HFFc6 (cell line): ENCODE measurements at regions not wholly inside any gene's neighbourhood (a gene's known extent, or its start where the extent isn't known, plus 50 kb on each side); places are given as distances from the start of the nearest gene placed in this dataset.

Experiments used
- DNase-seq: peaks from one replicate; pipeline ENCODE4 v3.0.0-alpha.2; 2018
- H3K27ac Mint-ChIP-seq: 2 replicates; pipeline ENCODE4 v1.8.0; 2020; ENCODE audit warnings: mild to moderate bottlenecking, mixed read lengths
- H3K27me3 Mint-ChIP-seq: 2 replicates; pipeline ENCODE4 v1.8.0; 2021; ENCODE audit warnings: mild to moderate bottlenecking, moderate library complexity, mixed read lengths; ENCODE audit not compliant: insufficient read depth
- H3K36me3 Mint-ChIP-seq: 2 replicates; pipeline ENCODE4 v1.8.0; 2021; ENCODE audit warnings: low read depth, mixed read lengths
- H3K4me1 Mint-ChIP-seq: 2 replicates; pipeline ENCODE4 v1.8.0; 2020; ENCODE audit warnings: low read depth, mixed read lengths
- H3K4me3 Mint-ChIP-seq: 2 replicates; pipeline ENCODE4 v1.8.0; 2020; ENCODE audit warnings: mild to moderate bottlenecking, moderate library complexity, mixed read lengths
- H3K9me3 Mint-ChIP-seq: 2 replicates; pipeline ENCODE4 v1.8.0; 2020; ENCODE audit warnings: mild to moderate bottlenecking, mixed read lengths
- TF ChIP-seq, protein P1 (sequence below): fragments of 200-600 bp; sonication (generic); IDR thresholded peaks from 2 replicates; pipeline ENCODE4 v1.5.0; 2021; ENCODE audit warnings: antibody characterized with exemption, mild to moderate bottlenecking

DNA sequence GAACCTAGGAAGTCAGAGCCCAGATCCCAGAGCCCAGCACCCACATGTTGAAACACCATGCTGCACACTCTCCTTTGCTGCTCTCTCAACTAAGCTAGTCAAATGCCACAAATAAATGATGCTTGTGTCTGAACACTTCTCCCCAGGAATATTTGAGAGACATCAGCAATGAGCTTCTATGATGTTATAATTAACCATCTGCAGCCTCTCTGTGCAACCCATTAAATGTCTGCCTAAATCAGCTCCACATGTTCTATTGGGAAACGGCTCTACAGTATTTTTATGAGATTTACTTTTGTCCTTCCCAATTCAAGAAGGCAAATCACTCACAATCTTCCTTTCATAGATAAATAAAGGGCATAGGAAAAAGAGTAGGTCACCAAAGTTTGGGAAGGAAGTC lies 266.8 kb upstream of the PARD3B start:
- Mint-ChIP-seq H3K27ac (no peak overlapping the region), H3K9me3 (no peaks in the 10 kb centered on the region), H3K4me1 (no peaks in the 10 kb centered on the region), H3K27me3 (peaks cover 10% of the 10 kb centered on the region), H3K36me3 (no peaks in the 10 kb centered on the region), H3K4me3 (no peak overlapping the region)
- DNase-seq, result no peak
- TF ChIP-seq, protein P1, sequence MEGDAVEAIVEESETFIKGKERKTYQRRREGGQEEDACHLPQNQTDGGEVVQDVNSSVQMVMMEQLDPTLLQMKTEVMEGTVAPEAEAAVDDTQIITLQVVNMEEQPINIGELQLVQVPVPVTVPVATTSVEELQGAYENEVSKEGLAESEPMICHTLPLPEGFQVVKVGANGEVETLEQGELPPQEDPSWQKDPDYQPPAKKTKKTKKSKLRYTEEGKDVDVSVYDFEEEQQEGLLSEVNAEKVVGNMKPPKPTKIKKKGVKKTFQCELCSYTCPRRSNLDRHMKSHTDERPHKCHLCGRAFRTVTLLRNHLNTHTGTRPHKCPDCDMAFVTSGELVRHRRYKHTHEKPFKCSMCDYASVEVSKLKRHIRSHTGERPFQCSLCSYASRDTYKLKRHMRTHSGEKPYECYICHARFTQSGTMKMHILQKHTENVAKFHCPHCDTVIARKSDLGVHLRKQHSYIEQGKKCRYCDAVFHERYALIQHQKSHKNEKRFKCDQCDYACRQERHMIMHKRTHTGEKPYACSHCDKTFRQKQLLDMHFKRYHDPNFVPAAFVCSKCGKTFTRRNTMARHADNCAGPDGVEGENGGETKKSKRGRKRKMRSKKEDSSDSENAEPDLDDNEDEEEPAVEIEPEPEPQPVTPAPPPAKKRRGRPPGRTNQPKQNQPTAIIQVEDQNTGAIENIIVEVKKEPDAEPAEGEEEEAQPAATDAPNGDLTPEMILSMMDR, result no peak

DNA sequence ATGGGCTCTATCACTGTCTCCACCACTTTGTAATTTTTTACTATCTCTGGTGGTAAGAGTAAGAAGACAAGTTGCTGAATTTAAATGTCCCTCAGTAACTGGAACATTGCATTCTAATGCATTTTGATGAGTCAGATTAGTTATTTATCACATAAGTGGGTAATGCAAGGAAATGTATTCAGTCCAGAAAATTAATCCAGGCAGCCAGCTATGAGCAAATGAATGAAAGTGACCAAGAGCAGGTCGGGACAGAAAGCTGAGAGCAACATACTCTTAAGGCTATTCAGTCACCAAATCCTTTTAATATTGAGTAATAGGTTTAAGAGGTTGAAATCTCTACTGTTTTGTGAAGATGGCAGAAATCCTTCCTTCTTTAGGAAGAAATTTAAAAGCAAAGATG lies 265.5 kb upstream of the PARD3B start:
- H3K27ac Mint-ChIP-seq, result no peak overlapping the region
- DNase-seq, result no peak
- H3K4me1 Mint-ChIP-seq, result no peaks in the 10 kb centered on the region
- no peaks in the 10 kb centered on the region for H3K36me3 Mint-ChIP-seq
- peaks cover 16% of the 10 kb centered on the region for H3K27me3 Mint-ChIP-seq
- H3K4me3 Mint-ChIP-seq, result no peak overlapping the region
- TF ChIP-seq, protein P1, result no peak
- no peaks in the 10 kb centered on the region for H3K9me3 Mint-ChIP-seq

DNA sequence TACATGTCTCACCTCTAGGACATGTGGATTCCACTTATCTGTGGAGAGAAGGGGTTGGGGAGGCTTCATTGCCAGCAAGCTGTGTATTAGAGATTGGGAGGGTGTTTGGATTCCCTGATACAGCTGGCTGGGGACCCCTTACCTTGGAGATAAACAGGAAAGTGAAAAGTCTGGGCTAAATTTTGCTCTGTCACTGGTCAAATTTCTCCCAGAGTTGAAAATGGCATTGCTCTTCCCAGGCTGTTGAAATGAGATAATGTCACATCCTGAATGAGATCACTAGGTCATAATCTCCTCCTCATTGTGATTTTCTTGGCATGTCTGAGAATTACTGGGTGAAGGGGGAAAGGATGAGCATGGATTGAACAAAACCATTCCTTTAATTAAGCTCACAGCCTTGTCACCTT lies 265.0 kb upstream of the PARD3B start:
- H3K36me3 Mint-ChIP-seq, result no peaks in the 10 kb centered on the region
- H3K4me1 Mint-ChIP-seq, result no peaks in the 10 kb centered on the region
- H3K9me3 Mint-ChIP-seq, result no peaks in the 10 kb centered on the region
- H3K4me3 Mint-ChIP-seq, result no peak overlapping the region
- peaks cover 18% of the 10 kb centered on the region for H3K27me3 Mint-ChIP-seq
- no peak overlapping the region for H3K27ac Mint-ChIP-seq
- DNase-seq, result no peak
- TF ChIP-seq, protein P1, result no peak

DNA sequence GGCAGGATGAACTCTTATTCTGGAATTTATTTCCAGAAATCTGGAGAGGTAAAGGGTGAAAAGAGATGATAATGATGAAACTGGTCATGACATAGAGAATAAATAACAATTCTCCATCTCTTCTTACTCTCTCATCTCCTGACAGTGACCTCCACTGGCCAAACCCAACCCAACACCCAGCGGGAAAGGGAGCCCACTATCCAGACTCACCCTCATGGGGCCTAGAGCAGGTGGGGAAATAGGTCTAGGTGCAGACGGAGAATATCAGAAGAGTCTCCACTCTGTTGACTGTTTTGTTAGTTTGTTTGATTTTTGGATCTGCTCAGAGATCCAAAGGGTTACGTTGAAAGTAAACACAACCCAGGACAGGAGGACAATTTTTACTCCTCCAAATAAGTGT lies 263.2 kb upstream of the PARD3B start:
- DNase-seq, result no peak
- peaks cover 25% of the 10 kb centered on the region for H3K27me3 Mint-ChIP-seq
- no peak overlapping the region for H3K27ac Mint-ChIP-seq
- H3K4me1 Mint-ChIP-seq, result no peaks in the 10 kb centered on the region
- H3K9me3 Mint-ChIP-seq, result no peaks in the 10 kb centered on the region
- H3K4me3 Mint-ChIP-seq, result no peak overlapping the region
- no peaks in the 10 kb centered on the region for H3K36me3 Mint-ChIP-seq
- TF ChIP-seq, protein P1, result no peak

DNA sequence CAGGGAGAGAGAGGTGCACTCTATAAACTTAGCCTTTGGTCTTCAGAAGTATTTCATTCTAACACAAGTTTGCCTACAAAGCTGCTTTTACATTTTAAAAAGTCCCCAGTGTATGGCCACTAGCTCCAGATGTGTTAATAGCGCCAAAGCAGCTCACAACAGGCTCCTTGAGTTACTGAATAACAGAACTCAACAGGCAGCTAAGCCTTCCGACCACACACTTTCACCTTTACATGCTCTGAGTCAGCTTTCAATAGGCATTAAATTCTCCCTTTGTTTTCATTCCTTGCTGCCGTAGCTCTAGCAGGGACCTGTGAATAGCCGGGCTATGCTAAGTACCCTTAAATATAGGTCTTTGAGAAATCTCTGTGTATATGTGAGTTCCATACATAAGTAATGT lies 262.8 kb upstream of the PARD3B start:
- Mint-ChIP-seq H3K36me3 (no peaks in the 10 kb centered on the region), H3K4me3 (no peak overlapping the region), H3K27me3 (peaks cover 27% of the 10 kb centered on the region), H3K27ac (no peak overlapping the region), H3K4me1 (no peaks in the 10 kb centered on the region), H3K9me3 (no peaks in the 10 kb centered on the region)
- TF ChIP-seq, protein P1, result no peak
- DNase-seq, result no peak

DNA sequence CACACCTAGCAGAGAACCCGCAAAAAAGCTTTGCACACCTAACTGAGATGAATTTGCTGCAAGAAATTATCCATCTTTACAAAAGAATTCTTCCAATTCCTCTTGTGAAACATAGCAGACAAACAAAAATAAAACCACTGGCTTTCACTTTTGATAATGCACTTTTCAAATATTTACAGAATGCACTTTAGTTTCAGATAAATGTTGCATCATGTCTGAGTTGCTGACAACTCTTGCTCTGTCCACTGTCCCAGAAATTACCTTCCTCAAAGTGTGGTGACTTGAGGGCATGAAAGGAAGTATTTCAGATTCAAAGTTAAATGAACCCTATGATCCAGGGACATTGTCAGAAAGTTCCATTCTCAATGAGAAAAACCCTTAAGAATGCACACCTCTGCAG lies 256.2 kb upstream of the PARD3B start:
- H3K27me3 Mint-ChIP-seq, result peaks cover 41% of the 10 kb centered on the region
- DNase-seq, result no peak
- no peaks in the 10 kb centered on the region for H3K9me3 Mint-ChIP-seq
- no peaks in the 10 kb centered on the region for H3K4me1 Mint-ChIP-seq
- H3K36me3 Mint-ChIP-seq, result no peaks in the 10 kb centered on the region
- TF ChIP-seq, protein P1, result no peak
- no peak overlapping the region for H3K4me3 Mint-ChIP-seq
- H3K27ac Mint-ChIP-seq, result no peak overlapping the region
